ENCODE measurements at regions not wholly inside any gene's neighbourhood (a gene's known extent, or its start where the extent isn't known, plus 50 kb on each side); places are given as distances from the start of the nearest gene placed in this dataset.

GRCh38 chr5:130815246-130815645, 349.8 kb downstream of the HINT1 start:
- Histone ChIP-seq H2BK120ac (replicated peaks; ENCODE audit: low read depth, low read length) (no peak overlapping the region), H3K79me1 (ENCODE audit: low read depth, low read length) (no peaks in the 10 kb centered on the region), H3K23me2 (ENCODE audit: low read depth, low read length) (no peaks in the 10 kb centered on the region), H3K4me3 (ENCODE audit: extremely low read depth in 1 of 4, insufficient read depth in 2 of 4, low read depth in 3 of 4, low read length in 4 of 4) (no peak overlapping the region), H3K14ac (ENCODE audit: insufficient read length) (no peak overlapping the region), H2BK5ac (ENCODE audit: low read depth, low read length) (no peak overlapping the region), H3K79me2 (ENCODE audit: control insufficient read depth in 1 of 2, insufficient read depth in 2 of 2, low read length in 2 of 2) (no peaks in the 10 kb centered on the region), H3K27ac (ENCODE audit: low read depth, low read length) (no peak overlapping the region), H2BK12ac (ENCODE audit: low read depth, low read length) (no peak overlapping the region), H4K5ac (ENCODE audit: insufficient read length, low read depth, low read length) (no peak overlapping the region), H3K23ac (ENCODE audit: insufficient read length) (no peak overlapping the region), H4K8ac (ENCODE audit: extremely low read depth, insufficient read depth, low read length) (no peak overlapping the region), H3K4me1 (replicated peaks in 1 of 4; ENCODE audit: control insufficient read depth in 3 of 4, insufficient read depth in 4 of 4, low read length in 3 of 4) (no peaks in the 10 kb centered on the region), H3K4me2 (ENCODE audit: insufficient read depth in 1 of 2, low read depth in 2 of 2, low read length in 2 of 2) (no peak overlapping the region), H4K20me1 (replicated peaks in 1 of 2; ENCODE audit: control insufficient read depth in 1 of 2, insufficient read depth in 2 of 2, low read length in 2 of 2) (no peaks in the 10 kb centered on the region), H3K56ac (replicated peaks; ENCODE audit: insufficient read length, low read depth, low read length) (no peak overlapping the region), H4K91ac (replicated peaks; ENCODE audit: insufficient read length, low read length) (no peak overlapping the region), H2BK15ac (ENCODE audit: low read length) (no peak overlapping the region), H3K9ac (replicated peaks in 1 of 4; ENCODE audit: extremely low read depth in 1 of 4, low read depth in 3 of 4, low read length in 3 of 4) (no peak overlapping the region), H3K27me3 (replicated peaks in 1 of 4; ENCODE audit: control insufficient read depth in 3 of 4, extremely low read depth in 1 of 4, insufficient read depth in 3 of 4, low read length in 3 of 4) (no peaks in the 10 kb centered on the region), H3K9me3 (ENCODE audit: insufficient read depth in 2 of 2, low read depth in 1 of 2, low read length in 1 of 2) (peaks cover 0 to 3% of the 10 kb centered on the region in 2 experiments; a peak in 1 of 4 replicates), H3K4ac (replicated peaks; ENCODE audit: insufficient read length, low read depth, low read length) (no peak overlapping the region), H3K18ac (ENCODE audit: extremely low read depth, low read length) (no peak overlapping the region), H3K36me3 (ENCODE audit: control insufficient read depth in 2 of 4, insufficient read depth in 4 of 4, low read length in 3 of 4) (no peaks in the 10 kb centered on the region), H2BK20ac (ENCODE audit: low read length) (no peak overlapping the region), H2AK5ac (ENCODE audit: low read depth, low read length) (no peak overlapping the region), H2AFZ (ENCODE audit: low read length) (no peak overlapping the region)
- CTCF ChIA-PET (ENCODE audit: partially characterized antibody), result interaction anchor here (1.5 kb wide), 1 partner anchor 14 kb away, joined by 3 read pairs; no protein-coding TSS in a partner anchor
- DNase-seq (ENCODE audit: low read depth in 1 of 2, low spot score in 2 of 2) (no peak), FAIRE-seq (no peak)
- POLR2A ChIA-PET (ENCODE audit: partially characterized antibody), result no interaction called here
- TF ChIP-seq RAD21 (IDR thresholded peaks at IDR 0.05 in 1 of 2, conservative IDR thresholded peaks at IDR 0.05 in 1 of 2; ENCODE audit: low read depth in 2 of 2, low read length in 2 of 2) (no peak), E2F6 (IDR thresholded peaks at IDR 0.05) (no peak), CHD1 (IDR thresholded peaks at IDR 0.05; ENCODE audit: low read depth, low read length) (no peak)

Measured in H1 (cell line).